HuH-7 (cell line): ENCODE measurements at regions not wholly inside any gene's neighbourhood (a gene's known extent, or its start where the extent isn't known, plus 50 kb on each side); places are given as distances from the start of the nearest gene placed in this dataset.

Source experiments
- DNase-seq: peaks from one replicate; pipeline ENCODE4 v3.0.0; 2011; ENCODE audit warnings: low spot score

- DNase-seq, result no peak
Observed at GRCh38 chr2:121860758-121861227, 105.3 kb downstream of the TSN start.

GRCh38 chr2:121862286-121862685 is 106.8 kb downstream of the TSN start:
- DNase-seq, result no peak

GRCh38 chr2:121865914-121866313 is 110.5 kb downstream of the TSN start:
- no peak for DNase-seq

GRCh38 chr2:121866789-121867188 is 111.3 kb downstream of the TSN start:
- no peak for DNase-seq

- DNase-seq, result no peak
Observed at GRCh38 chr2:121868652-121869051, 113.2 kb downstream of the TSN start.

- no peak for DNase-seq
Observed at GRCh38 chr2:121869363-121869762, 113.9 kb downstream of the TSN start.

- DNase-seq, result no peak
Observed at GRCh38 chr2:121869873-121870272, 114.4 kb downstream of the TSN start.

- DNase-seq, result no peak
Observed at GRCh38 chr2:121872651-121873050, 117.2 kb downstream of the TSN start.

- DNase-seq, result no peak
Observed at GRCh38 chr2:121873864-121874263, 118.4 kb downstream of the TSN start.

GRCh38 chr2:121875585-121876185 is 120.2 kb downstream of the TSN start:
- DNase-seq, result no peak

GRCh38 chr2:121877366-121877765 is 121.9 kb downstream of the TSN start:
- DNase-seq, result no peak

- no peak for DNase-seq
Observed at GRCh38 chr2:121880283-121880682, 124.8 kb downstream of the TSN start.

GRCh38 chr2:121881038-121881437 is 125.6 kb downstream of the TSN start:
- no peak for DNase-seq

- DNase-seq, result no peak
Observed at GRCh38 chr2:121881950-121882349, 126.5 kb downstream of the TSN start.

GRCh38 chr2:121884078-121884477 is 128.6 kb downstream of the TSN start:
- DNase-seq, result no peak

GRCh38 chr2:121884511-121884921 is 129.1 kb downstream of the TSN start:
- DNase-seq, result no peak

GRCh38 chr2:121886059-121886458 is 130.6 kb downstream of the TSN start:
- DNase-seq, result no peak

GRCh38 chr2:121887513-121888188 is 132.2 kb downstream of the TSN start:
- DNase-seq, result no peak

- DNase-seq, result peak; percentile 58
Observed at GRCh38 chr2:121888189-121888557, 132.7 kb downstream of the TSN start.

GRCh38 chr2:121890041-121890440 is 134.6 kb downstream of the TSN start:
- DNase-seq, result no peak

- DNase-seq, result no peak
Observed at GRCh38 chr2:121895723-121896571, 140.5 kb downstream of the TSN start.

GRCh38 chr2:121897335-121897970 is 142.0 kb downstream of the TSN start:
- DNase-seq, result peak; percentile 58

- DNase-seq, result no peak
Observed at GRCh38 chr2:121898483-121898882, 143.0 kb downstream of the TSN start.
